HG03565 (cell line): ENCODE measurements at regions not wholly inside any gene's neighbourhood (a gene's known extent, or its start where the extent isn't known, plus 50 kb on each side); places are given as distances from the start of the nearest gene placed in this dataset.

ENCODE experiments used
- ATAC-seq: cut with Tn5 transposase; IDR thresholded peaks from one replicate; pipeline ENCODE4 v1.9.1; 2021; ENCODE audit warnings: mild to moderate bottlenecking, moderate library complexity; ENCODE audit not compliant: unreplicated experiment

- no peak for ATAC-seq
Observed at GRCh38 chr19:30910485-30911240, 438.6 kb downstream of the TSHZ3 start.

- ATAC-seq: no peak
Observed at GRCh38 chr19:30909216-30909615, 440.0 kb downstream of the TSHZ3 start.

- ATAC-seq: no peak
Observed at GRCh38 chr19:30908262-30908771, 440.9 kb downstream of the TSHZ3 start.

GRCh38 chr19:30906871-30907270 lies 442.4 kb downstream of the TSHZ3 start:
- no peak for ATAC-seq

- ATAC-seq: no peak
Observed at GRCh38 chr19:30900051-30900450, 449.2 kb downstream of the TSHZ3 start.

- no peak for ATAC-seq
Observed at GRCh38 chr19:30898353-30899103, 450.7 kb downstream of the TSHZ3 start.

GRCh38 chr19:30897553-30897952 lies 451.7 kb downstream of the TSHZ3 start:
- no peak for ATAC-seq

GRCh38 chr19:30897034-30897433 lies 452.2 kb downstream of the TSHZ3 start:
- no peak for ATAC-seq

- no peak for ATAC-seq
Observed at GRCh38 chr19:30896554-30896953, 452.7 kb downstream of the TSHZ3 start.

- ATAC-seq: no peak
Observed at GRCh38 chr19:30895946-30896345, 453.3 kb downstream of the TSHZ3 start.

GRCh38 chr19:30891051-30891450 lies 458.2 kb downstream of the TSHZ3 start:
- no peak for ATAC-seq

- no peak for ATAC-seq
Observed at GRCh38 chr19:30890033-30890432, 459.2 kb downstream of the TSHZ3 start.

- no peak for ATAC-seq
Observed at GRCh38 chr19:30888937-30889336, 460.3 kb downstream of the TSHZ3 start.

GRCh38 chr19:30887042-30887441 lies 462.2 kb downstream of the TSHZ3 start:
- ATAC-seq: no peak

- no peak for ATAC-seq
Observed at GRCh38 chr19:30886222-30886621, 463.0 kb downstream of the TSHZ3 start.

- no peak for ATAC-seq
Observed at GRCh38 chr19:30884146-30884812, 465.0 kb downstream of the TSHZ3 start.

GRCh38 chr19:30883071-30883470 lies 466.2 kb downstream of the TSHZ3 start:
- ATAC-seq: no peak

- no peak for ATAC-seq
Observed at GRCh38 chr19:30882411-30883005, 466.7 kb downstream of the TSHZ3 start.

- no peak for ATAC-seq
Observed at GRCh38 chr19:30881930-30882329, 467.3 kb downstream of the TSHZ3 start.

- ATAC-seq: no peak
Observed at GRCh38 chr19:30881281-30881680, 468.0 kb downstream of the TSHZ3 start.

GRCh38 chr19:30880551-30880950 lies 468.7 kb downstream of the TSHZ3 start:
- no peak for ATAC-seq
